Neural cell (in vitro differentiated cells): ENCODE measurements at regions not wholly inside any gene's neighbourhood (a gene's known extent, or its start where the extent isn't known, plus 50 kb on each side); places are given as distances from the start of the nearest gene placed in this dataset.

ENCODE experiments used
- CTCF ChIP-seq: fragments of 450-650 bp; IDR thresholded peaks from 2 replicates; pipeline ENCODE4 v1.5.1; 2014; ENCODE audit warnings: antibody characterized with exemption, mild to moderate bottlenecking, moderate library complexity; ENCODE audit not compliant: poor library complexity, severe bottlenecking
- EP300 ChIP-seq: fragments of 450-650 bp; conservative IDR thresholded peaks from 2 replicates; pipeline ENCODE4 v1.6.1; 2014; ENCODE audit warnings: antibody characterized with exemption, mild to moderate bottlenecking, moderate library complexity; ENCODE audit not compliant: poor library complexity, severe bottlenecking
- RAD21 ChIP-seq: fragments of 450-650 bp; conservative IDR thresholded peaks from 2 replicates; pipeline ENCODE4 v1.6.1; 2014; ENCODE audit warnings: antibody characterized with exemption, mild to moderate bottlenecking, moderate library complexity
- TAF1 ChIP-seq: IDR thresholded peaks from 2 replicates; pipeline ENCODE4 v1.6.1; 2012; ENCODE audit warnings: low read depth

DNA sequence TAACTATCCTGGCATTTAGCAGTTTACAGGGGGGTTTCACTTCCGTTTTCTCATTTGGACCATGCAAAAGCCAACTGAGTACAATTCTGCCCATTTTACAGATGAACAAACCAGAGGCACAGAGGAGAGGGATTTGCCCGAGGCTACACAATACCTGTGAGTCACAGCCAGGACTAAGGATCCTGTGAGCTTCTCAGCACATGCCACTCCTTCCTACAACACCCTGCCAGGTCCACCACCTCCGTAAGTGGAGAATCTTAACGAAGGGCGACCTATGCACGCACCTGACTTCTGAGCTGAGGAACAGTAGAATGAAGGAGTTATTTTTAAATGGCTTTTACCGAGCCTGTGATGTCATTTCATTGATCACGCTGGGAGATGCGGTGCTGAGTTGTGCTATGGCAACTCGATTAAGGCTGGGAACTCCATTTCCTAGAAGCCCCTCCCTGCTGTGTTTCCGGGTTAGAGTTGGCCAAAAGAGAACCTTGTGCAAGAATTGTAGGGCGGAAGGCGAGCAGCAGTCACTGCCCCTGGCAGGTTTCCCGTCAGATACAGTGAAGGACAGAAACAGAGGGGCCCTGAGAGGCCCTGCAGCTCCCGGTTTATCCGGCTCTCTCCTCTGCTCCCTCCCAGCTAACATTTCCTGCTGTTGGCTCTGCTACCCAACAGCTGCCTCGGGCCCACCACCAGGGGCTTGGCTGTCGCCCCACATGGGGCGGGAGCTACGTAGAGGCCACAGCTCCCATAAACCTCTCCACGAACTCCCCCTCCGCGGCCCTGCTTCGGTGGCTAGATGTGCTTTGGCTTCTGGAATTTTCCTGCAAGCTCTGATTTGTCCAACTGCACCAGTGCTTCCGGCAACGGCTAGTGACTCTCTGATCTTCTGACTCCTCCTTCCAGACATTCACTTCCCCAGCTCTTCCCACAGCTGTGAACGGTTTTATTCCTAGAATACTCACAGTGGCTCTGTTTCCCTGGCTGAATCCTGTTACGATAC lies 75.1 kb upstream of the USP9X start:
- TF ChIP-seq CTCF (no peak), RAD21 (no peak), EP300 (no peak), TAF1 (no peak)
